ENCODE measurements at regions not wholly inside any gene's neighbourhood (a gene's known extent, or its start where the extent isn't known, plus 50 kb on each side); places are given as distances from the start of the nearest gene placed in this dataset.

- H3K36me3 ChIP-seq (ENCODE audit: control insufficient read depth, insufficient read depth, low read length) = no peaks in the 10 kb centered on the region
- no peaks in the 10 kb centered on the region for H3K27me3 ChIP-seq (ENCODE audit: control insufficient read depth, insufficient read depth, low read length)
- no peak for ATAC-seq
- in situ Hi-C loops (cut with HindIII; ENCODE audit: low pct_unique_long_range_greater_than_20kb, low sequenced_read_pairs) (no loop called here), intact Hi-C loops (cut with micrococcal nuclease; ENCODE audit: unreplicated experiment) (no loop called here)
- peaks cover 4% of the 10 kb centered on the region; the same call in 1 of the 2 replicates for H3K9me3 ChIP-seq (ENCODE audit: control insufficient read depth, insufficient read depth, low read depth, low read length)
- H3K27ac ChIP-seq (ENCODE audit: low read length) = no peak overlapping the region
- TF ChIP-seq SIN3A (IDR thresholded peaks at IDR 0.05; ENCODE audit: borderline replicate concordance, insufficient read depth, low read depth, low read length) = no peak
- DNase-seq (ENCODE audit: low read depth, low spot score) = no peak
- BruUV-seq (replicated peaks) = no TSS peak
- CTCF ChIA-PET = no interaction called here
- H3K4me1 ChIP-seq (ENCODE audit: control insufficient read depth, insufficient read depth, low read length) = no peaks in the 10 kb centered on the region
- POLR2A ChIA-PET = no interaction called here
- no peak overlapping the region for H3K4me3 ChIP-seq (ENCODE audit: low read depth in 2 of 2, low read length in 2 of 2)
Observed at GRCh38 chr15:36282821-36283220, 296.6 kb upstream of the CDIN1 start.

DNA sequence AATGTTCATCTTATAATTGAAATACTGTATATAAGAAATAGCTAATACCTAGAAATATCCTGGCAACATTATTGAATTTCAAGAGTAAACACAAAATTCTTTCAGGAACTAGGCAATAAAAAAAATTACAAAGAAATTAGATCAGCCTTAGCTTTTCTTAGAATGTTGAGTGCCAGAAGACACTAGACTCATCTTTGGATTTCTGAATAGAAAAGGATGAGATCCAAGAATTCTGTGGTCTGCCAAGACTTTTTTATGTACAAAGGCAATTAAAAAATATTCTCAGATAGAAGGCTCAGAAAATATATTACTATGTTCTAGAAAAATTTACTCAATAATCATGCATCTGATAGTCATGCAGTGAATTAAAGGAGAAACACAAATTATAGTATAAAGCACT, 294.5 kb upstream of the CDIN1 start:
- no TSS peak for BruUV-seq (replicated peaks)
- POLR2A ChIA-PET = no interaction called here
- in situ Hi-C loops (cut with HindIII; ENCODE audit: low pct_unique_long_range_greater_than_20kb, low sequenced_read_pairs) = no loop called here
- no peaks in the 10 kb centered on the region for H3K27me3 ChIP-seq (ENCODE audit: control insufficient read depth, insufficient read depth, low read length)
- no peak for TF ChIP-seq CTCF (IDR thresholded peaks at IDR 0.05)
- no peak for TF ChIP-seq TCF7L2 (IDR thresholded peaks at IDR 0.05; ENCODE audit: low read depth, low read length)
- TF ChIP-seq SIN3A (IDR thresholded peaks at IDR 0.05; ENCODE audit: borderline replicate concordance, insufficient read depth, low read depth, low read length) = no peak
- TF ChIP-seq POLR2AphosphoS5 (IDR thresholded peaks at IDR 0.05; ENCODE audit: low read depth, low read length) = no peak
- TF ChIP-seq, protein P1, sequence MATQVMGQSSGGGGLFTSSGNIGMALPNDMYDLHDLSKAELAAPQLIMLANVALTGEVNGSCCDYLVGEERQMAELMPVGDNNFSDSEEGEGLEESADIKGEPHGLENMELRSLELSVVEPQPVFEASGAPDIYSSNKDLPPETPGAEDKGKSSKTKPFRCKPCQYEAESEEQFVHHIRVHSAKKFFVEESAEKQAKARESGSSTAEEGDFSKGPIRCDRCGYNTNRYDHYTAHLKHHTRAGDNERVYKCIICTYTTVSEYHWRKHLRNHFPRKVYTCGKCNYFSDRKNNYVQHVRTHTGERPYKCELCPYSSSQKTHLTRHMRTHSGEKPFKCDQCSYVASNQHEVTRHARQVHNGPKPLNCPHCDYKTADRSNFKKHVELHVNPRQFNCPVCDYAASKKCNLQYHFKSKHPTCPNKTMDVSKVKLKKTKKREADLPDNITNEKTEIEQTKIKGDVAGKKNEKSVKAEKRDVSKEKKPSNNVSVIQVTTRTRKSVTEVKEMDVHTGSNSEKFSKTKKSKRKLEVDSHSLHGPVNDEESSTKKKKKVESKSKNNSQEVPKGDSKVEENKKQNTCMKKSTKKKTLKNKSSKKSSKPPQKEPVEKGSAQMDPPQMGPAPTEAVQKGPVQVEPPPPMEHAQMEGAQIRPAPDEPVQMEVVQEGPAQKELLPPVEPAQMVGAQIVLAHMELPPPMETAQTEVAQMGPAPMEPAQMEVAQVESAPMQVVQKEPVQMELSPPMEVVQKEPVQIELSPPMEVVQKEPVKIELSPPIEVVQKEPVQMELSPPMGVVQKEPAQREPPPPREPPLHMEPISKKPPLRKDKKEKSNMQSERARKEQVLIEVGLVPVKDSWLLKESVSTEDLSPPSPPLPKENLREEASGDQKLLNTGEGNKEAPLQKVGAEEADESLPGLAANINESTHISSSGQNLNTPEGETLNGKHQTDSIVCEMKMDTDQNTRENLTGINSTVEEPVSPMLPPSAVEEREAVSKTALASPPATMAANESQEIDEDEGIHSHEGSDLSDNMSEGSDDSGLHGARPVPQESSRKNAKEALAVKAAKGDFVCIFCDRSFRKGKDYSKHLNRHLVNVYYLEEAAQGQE (IDR thresholded peaks at IDR 0.05; ENCODE audit: insufficient read depth in 1 of 2, low read depth in 2 of 2, low read length in 1 of 2) = no peak
- CTCF ChIA-PET = no interaction called here
- no peak overlapping the region for H3K4me3 ChIP-seq (ENCODE audit: low read depth in 2 of 2, low read length in 2 of 2)
- no peak overlapping the region for H3K27ac ChIP-seq (ENCODE audit: low read length)
- no peaks in the 10 kb centered on the region for H3K4me1 ChIP-seq (ENCODE audit: control insufficient read depth, insufficient read depth, low read length)
- intact Hi-C loops (cut with micrococcal nuclease; ENCODE audit: unreplicated experiment) = no loop called here
- peaks cover 4% of the 10 kb centered on the region; the same call in 1 of the 2 replicates for H3K9me3 ChIP-seq (ENCODE audit: control insufficient read depth, insufficient read depth, low read depth, low read length)
- DNase-seq (ENCODE audit: low read depth, low spot score) = no peak
- no peaks in the 10 kb centered on the region for H3K36me3 ChIP-seq (ENCODE audit: control insufficient read depth, insufficient read depth, low read length)
- no peak for ATAC-seq

- H3K27me3 ChIP-seq (ENCODE audit: control insufficient read depth, insufficient read depth, low read length) = no peaks in the 10 kb centered on the region
- H3K36me3 ChIP-seq (ENCODE audit: control insufficient read depth, insufficient read depth, low read length) = no peaks in the 10 kb centered on the region
- H3K9me3 ChIP-seq (ENCODE audit: control insufficient read depth, insufficient read depth, low read depth, low read length) = no peaks in the 10 kb centered on the region
- no peak overlapping the region for H3K27ac ChIP-seq (ENCODE audit: low read length)
- ChIA-PET CTCF (no interaction called here), POLR2A (no interaction called here)
- intact Hi-C loops (cut with micrococcal nuclease; ENCODE audit: unreplicated experiment) (no loop called here), in situ Hi-C loops (cut with HindIII; ENCODE audit: low pct_unique_long_range_greater_than_20kb, low sequenced_read_pairs) (no loop called here)
- ATAC-seq = no peak
- no peak overlapping the region for H3K4me3 ChIP-seq (ENCODE audit: low read depth in 2 of 2, low read length in 2 of 2)
- TF ChIP-seq, protein P1 (IDR thresholded peaks at IDR 0.05; ENCODE audit: insufficient read depth in 1 of 2, low read depth in 2 of 2, low read length in 1 of 2) = no peak
- TF ChIP-seq SIN3A (IDR thresholded peaks at IDR 0.05; ENCODE audit: borderline replicate concordance, insufficient read depth, low read depth, low read length) = no peak
- no peak for TF ChIP-seq POLR2AphosphoS5 (IDR thresholded peaks at IDR 0.05; ENCODE audit: low read depth, low read length)
- TF ChIP-seq CTCF (IDR thresholded peaks at IDR 0.05) = no peak
- TF ChIP-seq TCF7L2 (IDR thresholded peaks at IDR 0.05; ENCODE audit: low read depth, low read length) = no peak
- DNase-seq (ENCODE audit: low read depth, low spot score) = no peak
- no peaks in the 10 kb centered on the region for H3K4me1 ChIP-seq (ENCODE audit: control insufficient read depth, insufficient read depth, low read length)
- no TSS peak for BruUV-seq (replicated peaks)
Observed at GRCh38 chr15:36291501-36291900, 287.9 kb upstream of the CDIN1 start.

Data from Panc1 (cell line).